H9 (cell line): ENCODE measurements at regions not wholly inside any gene's neighbourhood (a gene's known extent, or its start where the extent isn't known, plus 50 kb on each side); places are given as distances from the start of the nearest gene placed in this dataset.

Source experiments
- DNase-seq: peaks from one replicate; pipeline ENCODE4 v3.0.0-alpha.2; 2017
- H2AFZ ChIP-seq: one replicate; pipeline ENCODE4 v1.6.1; 2013; ENCODE audit warnings: mild to moderate bottlenecking, low read length, control low read depth, moderate library complexity
- H2AK5ac ChIP-seq: 2 replicates; pipeline ENCODE4 v1.6.1; 2013; ENCODE audit warnings: low read length, control low read depth, mixed read lengths; ENCODE audit not compliant: insufficient read length
- H2BK120ac ChIP-seq: one replicate; pipeline ENCODE4 v1.6.1; 2013; ENCODE audit warnings: low read depth, mild to moderate bottlenecking, low read length, control low read depth, inconsistent platforms; ENCODE audit not compliant: poor library complexity, severe bottlenecking
- H2BK12ac ChIP-seq: 2 replicates; pipeline ENCODE4 v1.6.1; 2013; ENCODE audit warnings: low read length, control low read depth, mixed read lengths, low read depth; ENCODE audit not compliant: insufficient read length
- H2BK15ac ChIP-seq: 2 replicates; pipeline ENCODE4 v1.6.1; 2013; ENCODE audit warnings: low read depth, low read length, control low read depth
- H2BK20ac ChIP-seq: one replicate; pipeline ENCODE4 v1.6.1; 2013; ENCODE audit warnings: low read depth, mild to moderate bottlenecking, low read length, control low read depth, inconsistent platforms; ENCODE audit not compliant: poor library complexity, severe bottlenecking
- H2BK5ac ChIP-seq: 2 replicates; pipeline ENCODE4 v1.6.1; 2013; ENCODE audit warnings: low read length, control low read depth, mixed read lengths; ENCODE audit not compliant: insufficient read length
- H3K14ac ChIP-seq: 2 replicates; pipeline ENCODE4 v1.6.1; 2013; ENCODE audit warnings: low read length, control low read depth; ENCODE audit not compliant: insufficient read depth
- H3K18ac ChIP-seq: 2 replicates; pipeline ENCODE4 v1.6.1; 2013; ENCODE audit warnings: low read depth, mild to moderate bottlenecking, mixed read lengths, low read length, control low read depth; ENCODE audit not compliant: insufficient read length
- H3K23ac ChIP-seq: 2 replicates; pipeline ENCODE4 v1.6.1; 2013; ENCODE audit warnings: low read length, control low read depth, mixed read lengths, low read depth; ENCODE audit not compliant: insufficient read length
- H3K23me2 ChIP-seq: 2 replicates; pipeline ENCODE4 v1.6.1; 2013; ENCODE audit warnings: low read depth, mild to moderate bottlenecking, mixed read lengths, low read length, control low read depth; ENCODE audit not compliant: insufficient read length, poor library complexity, severe bottlenecking
- H3K27ac ChIP-seq: 2 replicates; pipeline ENCODE4 v1.5.1; 2013; ENCODE audit warnings: low read length, control low read depth, mixed read lengths, low read depth; ENCODE audit not compliant: insufficient read length
- H3K27me3 ChIP-seq: 2 replicates; pipeline ENCODE4 v1.6.1; 2013; ENCODE audit warnings: low read length, control low read depth, inconsistent platforms; ENCODE audit not compliant: insufficient read depth
- H3K4ac ChIP-seq: 2 replicates; pipeline ENCODE4 v1.6.1; 2013; ENCODE audit warnings: low read depth, mild to moderate bottlenecking, control low read depth, inconsistent platforms, low read length, moderate library complexity
- H3K4me1 ChIP-seq: 2 replicates; pipeline ENCODE4 v1.6.1; 2013; ENCODE audit warnings: low read length, control low read depth, inconsistent platforms; ENCODE audit not compliant: insufficient read depth
- H3K4me2 ChIP-seq: 2 replicates; pipeline ENCODE4 v1.6.1; 2013; ENCODE audit warnings: low read length, control low read depth, mixed read lengths; ENCODE audit not compliant: insufficient read length, insufficient read depth
- H3K56ac ChIP-seq: 2 replicates; pipeline ENCODE4 v1.6.1; 2013; ENCODE audit warnings: low read depth, mild to moderate bottlenecking, mixed read lengths, low read length, control low read depth; ENCODE audit not compliant: insufficient read length
- H3K79me1 ChIP-seq: 2 replicates; pipeline ENCODE4 v1.6.1; 2013; ENCODE audit warnings: low read depth, mild to moderate bottlenecking, moderate library complexity, low read length, control low read depth, inconsistent platforms; ENCODE audit not compliant: insufficient read depth, poor library complexity, severe bottlenecking
- H3K79me2 ChIP-seq: 2 replicates; pipeline ENCODE4 v1.6.1; 2013; ENCODE audit warnings: low read length, control low read depth, inconsistent platforms; ENCODE audit not compliant: insufficient read depth
- H3K9ac ChIP-seq: 2 replicates; pipeline ENCODE4 v1.6.1; 2013; ENCODE audit warnings: low read length, control low read depth, mixed read lengths; ENCODE audit not compliant: insufficient read length; ENCODE audit errors: extremely low read depth
- H3K9me3 ChIP-seq: one replicate; pipeline ENCODE4 v1.6.1; 2013; ENCODE audit warnings: low read depth, low read length, inconsistent platforms; ENCODE audit not compliant: control insufficient read depth
- H3T11ph ChIP-seq: one replicate; pipeline ENCODE4 v1.6.1; 2013; ENCODE audit warnings: mild to moderate bottlenecking, low read length, control low read depth, inconsistent platforms
- H4K20me1 ChIP-seq: one replicate; pipeline ENCODE4 v1.6.1; 2013; ENCODE audit not compliant: control insufficient read depth, insufficient read length, insufficient read depth
- H4K5ac ChIP-seq: 2 replicates; pipeline ENCODE4 v1.6.1; 2013; ENCODE audit warnings: low read depth, mild to moderate bottlenecking, mixed read lengths, low read length, control low read depth; ENCODE audit not compliant: insufficient read length
- H4K8ac ChIP-seq: replicated peaks from 2 replicates; pipeline ENCODE4 v1.6.1; 2013; ENCODE audit warnings: low read length, control low read depth, mixed read lengths, low read depth; ENCODE audit not compliant: insufficient read length
- H4K91ac ChIP-seq: 2 replicates; pipeline ENCODE4 v1.6.1; 2013; ENCODE audit warnings: low read depth, mild to moderate bottlenecking, moderate library complexity, mixed read lengths, low read length, control low read depth; ENCODE audit not compliant: insufficient read length
- H3K27ac Mint-ChIP-seq, 3 experiments: 2 replicates in 2 of 3; 3 replicates in 1 of 3; pipeline ENCODE4 v1.8.0; 2020 to 2021; ENCODE audit warnings: mixed read lengths in 3 of 3, mild to moderate bottlenecking in 1 of 3, moderate library complexity in 1 of 3
- H3K27me3 Mint-ChIP-seq: 2 replicates; pipeline ENCODE4 v1.8.0; 2021; ENCODE audit warnings: low read depth, mild to moderate bottlenecking, moderate library complexity, mixed read lengths
- H3K36me3 Mint-ChIP-seq, 3 experiments: 2 replicates in 2 of 3; 3 replicates in 1 of 3; pipeline ENCODE4 v1.8.0; 2020 to 2021; ENCODE audit warnings: low read depth in 3 of 3, mixed read lengths in 3 of 3; ENCODE audit not compliant: insufficient read depth in 1 of 3
- H3K4me1 Mint-ChIP-seq, 2 experiments: 2 replicates each; pipeline ENCODE4 v1.8.0; 2020; ENCODE audit warnings: mixed read lengths in 2 of 2
- H3K4me3 Mint-ChIP-seq, 2 experiments: 2 replicates in 1 of 2; 3 replicates in 1 of 2; pipeline ENCODE4 v1.8.0; 2020 to 2021; ENCODE audit warnings: mild to moderate bottlenecking in 2 of 2, mixed read lengths in 2 of 2, moderate library complexity in 1 of 2
- H3K9me3 Mint-ChIP-seq, 2 experiments: 2 replicates in 1 of 2; 3 replicates in 1 of 2; pipeline ENCODE4 v1.8.0; 2020; ENCODE audit warnings: mild to moderate bottlenecking in 2 of 2, mixed read lengths in 2 of 2, moderate library complexity in 1 of 2
- WGBS: extraction: QIAGEN DNeasy Blood & Tissue Kit; methylation state at CpG from one replicate; pipeline ENCODE4 v1.1.7; 2013; ENCODE audit warnings: missing lambda C conversion rate, low lambda C conversion rate, mixed read lengths; ENCODE audit not compliant: insufficient read length; ENCODE audit errors: extremely low coverage; 5-methylcytosine and 5-hydroxymethylcytosine counted together
- TF ChIP-seq, protein P1 (sequence below): fragments of 200-600 bp; sonication (generic); conservative IDR thresholded peaks from 3 replicates; pipeline ENCODE4 v1.8.0; 2021; ENCODE audit warnings: antibody characterized with exemption, mild to moderate bottlenecking

DNA sequence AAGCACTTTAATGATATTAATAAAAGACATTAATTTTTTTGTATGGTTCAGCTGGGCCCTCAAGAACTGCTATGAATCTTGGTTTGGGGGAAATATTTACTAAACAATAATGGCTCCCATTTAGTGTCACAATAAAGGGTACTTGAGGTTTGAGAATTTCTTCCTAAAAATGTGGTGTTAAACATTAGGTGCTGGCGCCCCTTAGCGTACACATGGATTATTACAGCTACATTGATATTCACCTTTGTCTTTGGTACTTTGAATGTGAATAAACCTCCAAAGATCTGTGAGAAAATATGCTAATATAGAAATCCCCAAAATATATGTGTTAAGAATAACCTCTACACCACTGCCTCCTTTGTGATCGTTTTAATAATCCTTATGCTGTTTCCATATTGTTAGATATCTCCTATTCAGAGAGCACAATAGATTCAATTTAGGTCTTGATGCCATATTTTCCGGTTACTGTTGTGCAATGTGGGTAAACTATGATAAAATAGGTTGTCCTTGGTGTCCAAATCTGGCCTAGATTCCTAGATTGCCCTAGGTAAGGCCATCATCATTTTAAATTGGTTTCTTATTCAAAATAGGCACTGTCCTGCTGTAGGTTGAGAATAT lies 161.8 kb upstream of the CACNA2D1 start:
- no peak overlapping the region for H2AFZ ChIP-seq
- no peak overlapping the region for H3K14ac ChIP-seq
- TF ChIP-seq, protein P1, sequence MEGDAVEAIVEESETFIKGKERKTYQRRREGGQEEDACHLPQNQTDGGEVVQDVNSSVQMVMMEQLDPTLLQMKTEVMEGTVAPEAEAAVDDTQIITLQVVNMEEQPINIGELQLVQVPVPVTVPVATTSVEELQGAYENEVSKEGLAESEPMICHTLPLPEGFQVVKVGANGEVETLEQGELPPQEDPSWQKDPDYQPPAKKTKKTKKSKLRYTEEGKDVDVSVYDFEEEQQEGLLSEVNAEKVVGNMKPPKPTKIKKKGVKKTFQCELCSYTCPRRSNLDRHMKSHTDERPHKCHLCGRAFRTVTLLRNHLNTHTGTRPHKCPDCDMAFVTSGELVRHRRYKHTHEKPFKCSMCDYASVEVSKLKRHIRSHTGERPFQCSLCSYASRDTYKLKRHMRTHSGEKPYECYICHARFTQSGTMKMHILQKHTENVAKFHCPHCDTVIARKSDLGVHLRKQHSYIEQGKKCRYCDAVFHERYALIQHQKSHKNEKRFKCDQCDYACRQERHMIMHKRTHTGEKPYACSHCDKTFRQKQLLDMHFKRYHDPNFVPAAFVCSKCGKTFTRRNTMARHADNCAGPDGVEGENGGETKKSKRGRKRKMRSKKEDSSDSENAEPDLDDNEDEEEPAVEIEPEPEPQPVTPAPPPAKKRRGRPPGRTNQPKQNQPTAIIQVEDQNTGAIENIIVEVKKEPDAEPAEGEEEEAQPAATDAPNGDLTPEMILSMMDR, result peak; percentile 90

More for the DNA sequence above, 161.8 kb upstream of the CACNA2D1 start:
- peaks cover 7 to 11% of the 10 kb centered on the region in 2 experiments for H3K9me3 Mint-ChIP-seq
- Histone ChIP-seq H3K4me1 (no peaks in the 10 kb centered on the region), H3K79me1 (no peaks in the 10 kb centered on the region), H3K4me2 (no peak overlapping the region), H3K18ac (no peak overlapping the region), H4K5ac (no peak overlapping the region), H2AK5ac (no peak overlapping the region), H3K23me2 (no peaks in the 10 kb centered on the region), H2BK12ac (no peak overlapping the region), H3K79me2 (no peaks in the 10 kb centered on the region), H3K27me3 (no peaks in the 10 kb centered on the region), H4K91ac (no peak overlapping the region), H2BK5ac (no peak overlapping the region), H3T11ph (no peak overlapping the region), H3K27ac (no peak overlapping the region), H3K9ac (no peak overlapping the region), H2BK20ac (no peak overlapping the region), H2BK120ac (no peak overlapping the region), H3K9me3 (no peaks in the 10 kb centered on the region), H3K56ac (no peak overlapping the region), H4K8ac (no peak overlapping the region), H2BK15ac (no peak overlapping the region), H3K23ac (no peak overlapping the region), H4K20me1 (no peaks in the 10 kb centered on the region), H3K4ac (no peak overlapping the region)
- no peaks in the 10 kb centered on the region for H3K27me3 Mint-ChIP-seq
- H3K4me3 Mint-ChIP-seq, result no peak overlapping the region
- no peak overlapping the region for H3K27ac Mint-ChIP-seq
- no CpG with 5 or more reads among the region's 4 CpGs for WGBS
- no peak for DNase-seq
- H3K4me1 Mint-ChIP-seq, result peaks cover 9 to 10% of the 10 kb centered on the region in 2 experiments
- H3K36me3 Mint-ChIP-seq, result peaks cover 0 to 13% (median 6%) of the 10 kb centered on the region in 3 experiments; a peak in 5 of 7 replicates
